ENCODE measurements at regions not wholly inside any gene's neighbourhood (a gene's known extent, or its start where the extent isn't known, plus 50 kb on each side); places are given as distances from the start of the nearest gene placed in this dataset.
"Not testable (repeated sequence)": the region's sequence is repeated elsewhere in the genome, so short reads cannot be mapped to it uniquely, and the experiment has no call there.

- not testable (repeated sequence) for TF ChIP-seq EZH2phosphoT487 (IDR thresholded peaks at IDR 0.05; ENCODE audit: insufficient read depth, low read depth); EZH2 (IDR thresholded peaks at IDR 0.05; ENCODE audit: insufficient read depth, poor library complexity, severe bottlenecking)
Measured at GRCh38 chr2:226280136-226280535, 519.5 kb downstream of the IRS1 start.

Measured in GM23248 (cell line).